ENCODE measurements at regions not wholly inside any gene's neighbourhood (a gene's known extent, or its start where the extent isn't known, plus 50 kb on each side); places are given as distances from the start of the nearest gene placed in this dataset.

- in situ Hi-C loops (cut with HindIII; ENCODE audit: low sequenced_read_pairs): no loop called here
Observed at GRCh38 chr5:71862507-71863060, 143.5 kb downstream of the CARTPT start.

GRCh38 chr5:71864730-71865601 lies 145.9 kb downstream of the CARTPT start:
- in situ Hi-C loops (cut with HindIII; ENCODE audit: low sequenced_read_pairs): no loop called here

- in situ Hi-C loops (cut with HindIII; ENCODE audit: low sequenced_read_pairs): no loop called here
Observed at GRCh38 chr5:71865665-71866320, 146.7 kb downstream of the CARTPT start.

GRCh38 chr5:71872311-71872864 lies 153.3 kb downstream of the CARTPT start:
- in situ Hi-C loops (cut with HindIII; ENCODE audit: low sequenced_read_pairs): no loop called here

- in situ Hi-C loops (cut with HindIII; ENCODE audit: low sequenced_read_pairs): no loop called here
Observed at GRCh38 chr5:71873191-71873591, 154.1 kb downstream of the CARTPT start.

GRCh38 chr5:71874521-71874920 lies 155.4 kb downstream of the CARTPT start:
- in situ Hi-C loops (cut with HindIII; ENCODE audit: low sequenced_read_pairs): no loop called here

- in situ Hi-C loops (cut with HindIII; ENCODE audit: low sequenced_read_pairs): no loop called here
Observed at GRCh38 chr5:71877511-71877910, 158.4 kb downstream of the CARTPT start.

GRCh38 chr5:71880536-71880935 lies 161.5 kb downstream of the CARTPT start:
- in situ Hi-C loops (cut with HindIII; ENCODE audit: low sequenced_read_pairs): no loop called here

GRCh38 chr5:71882826-71883741 lies 164.0 kb downstream of the CARTPT start:
- in situ Hi-C loops (cut with HindIII; ENCODE audit: low sequenced_read_pairs): no loop called here

- in situ Hi-C loops (cut with HindIII; ENCODE audit: low sequenced_read_pairs): no loop called here
Observed at GRCh38 chr5:71883742-71884103, 164.6 kb downstream of the CARTPT start.

GRCh38 chr5:71884926-71885325 lies 165.9 kb downstream of the CARTPT start:
- in situ Hi-C loops (cut with HindIII; ENCODE audit: low sequenced_read_pairs): no loop called here

- in situ Hi-C loops (cut with HindIII; ENCODE audit: low sequenced_read_pairs): no loop called here
Observed at GRCh38 chr5:71886406-71886805, 167.3 kb downstream of the CARTPT start.

- in situ Hi-C loops (cut with HindIII; ENCODE audit: low sequenced_read_pairs): no loop called here
Observed at GRCh38 chr5:71887680-71888079, 168.6 kb downstream of the CARTPT start.

- in situ Hi-C loops (cut with HindIII; ENCODE audit: low sequenced_read_pairs): no loop called here
Observed at GRCh38 chr5:71891406-71891805, 172.3 kb downstream of the CARTPT start.

- in situ Hi-C loops (cut with HindIII; ENCODE audit: low sequenced_read_pairs): no loop called here
Observed at GRCh38 chr5:71891856-71892255, 172.8 kb downstream of the CARTPT start.

- in situ Hi-C loops (cut with HindIII; ENCODE audit: low sequenced_read_pairs): no loop called here
Observed at GRCh38 chr5:71892641-71893365, 173.7 kb downstream of the CARTPT start.

GRCh38 chr5:71893451-71893850 lies 174.4 kb downstream of the CARTPT start:
- in situ Hi-C loops (cut with HindIII; ENCODE audit: low sequenced_read_pairs): no loop called here

GRCh38 chr5:71894091-71894490 lies 175.0 kb downstream of the CARTPT start:
- in situ Hi-C loops (cut with HindIII; ENCODE audit: low sequenced_read_pairs): no loop called here

GRCh38 chr5:71895546-71895945 lies 176.5 kb downstream of the CARTPT start:
- in situ Hi-C loops (cut with HindIII; ENCODE audit: low sequenced_read_pairs): no loop called here

- in situ Hi-C loops (cut with HindIII; ENCODE audit: low sequenced_read_pairs): no loop called here
Observed at GRCh38 chr5:71899865-71900342, 180.8 kb downstream of the CARTPT start.

Data from endothelial cell of hepatic sinusoid (primary cell).